Esophagus muscularis mucosa (tissue), 4 donors: ENCODE measurements at regions not wholly inside any gene's neighbourhood (a gene's known extent, or its start where the extent isn't known, plus 50 kb on each side); places are given as distances from the start of the nearest gene placed in this dataset.

ENCODE experiments used
- DNase-seq: peaks from one replicate; pipeline ENCODE4 v3.0.0-alpha.2; 2017; ENCODE audit errors: extremely low spot score
- H3K27ac ChIP-seq, 4 donors: fragments of 200-600 bp; sonication (generic); replicated peaks in 1 of 4; 1 replicate in 3 of 4; 2 replicates in 1 of 4; pipeline ENCODE4 v1.5.1; 2016 to 2019; ENCODE audit warnings: mild to moderate bottlenecking in 1 of 4
- H3K27me3 ChIP-seq, 4 donors: fragments of 200-600 bp; sonication (generic); one replicate each; pipeline versions ENCODE4 v1.5.1 to v1.6.0; 2016 to 2019
- H3K36me3 ChIP-seq, 4 donors: fragments of 200-600 bp; sonication (generic); one replicate each; pipeline ENCODE4 v1.5.1; 2016 to 2019
- H3K4me1 ChIP-seq, 4 donors: fragments of 200-600 bp; sonication (generic); one replicate each; pipeline ENCODE4 v1.5.1; 2016 to 2019
- H3K4me3 ChIP-seq, 4 donors: fragments of 200-600 bp; sonication (generic); 1 replicate in 2 of 4; 2 replicates in 2 of 4; pipeline ENCODE4 v1.5.1; 2016 to 2019; ENCODE audit warnings: mild to moderate bottlenecking in 4 of 4, moderate library complexity in 1 of 4
- H3K9me3 ChIP-seq, 4 donors: fragments of 200-600 bp; sonication (generic); 1 replicate in 3 of 4; 2 replicates in 1 of 4; pipeline ENCODE4 v1.5.1; 2016 to 2019
- EP300 ChIP-seq: sonication (generic); formaldehyde crosslinking; IDR thresholded peaks from one replicate; pipeline ENCODE4 v1.6.1; 2017; ENCODE audit warnings: antibody characterized with exemption
- POLR2A ChIP-seq: fragments of 450-650 bp; IDR thresholded peaks from one replicate; pipeline ENCODE4 v1.6.1; 2017; ENCODE audit warnings: antibody characterized with exemption, moderate library complexity, mild to moderate bottlenecking, low read depth
- POLR2AphosphoS5 ChIP-seq, 2 donors: sonication (generic); formaldehyde crosslinking; IDR thresholded peaks; one replicate each; pipeline ENCODE4 v1.6.1; 2017; ENCODE audit warnings: antibody characterized with exemption in 2 of 2
- WGBS: methylation state at CpG from one replicate; pipeline ENCODE4 v1.1.5; 2018; 5-methylcytosine and 5-hydroxymethylcytosine counted together
- intact Hi-C: fragments of 100-400 bp; cut with DNase I; formaldehyde crosslinking; loops from one replicate; pipeline ENCODE4 v1.15.1; 2023
- TF ChIP-seq, protein P1 (sequence below), 3 experiments: fragments of 200-600 bp in 2 of 3; fragments of 450-650 bp in 1 of 3; sonication (generic) in 2 of 3; IDR thresholded peaks; one replicate each; pipeline ENCODE4 v1.5.1; 2017 to 2019; ENCODE audit warnings: antibody characterized with exemption in 3 of 3, mild to moderate bottlenecking in 2 of 3, moderate library complexity in 1 of 3

DNA sequence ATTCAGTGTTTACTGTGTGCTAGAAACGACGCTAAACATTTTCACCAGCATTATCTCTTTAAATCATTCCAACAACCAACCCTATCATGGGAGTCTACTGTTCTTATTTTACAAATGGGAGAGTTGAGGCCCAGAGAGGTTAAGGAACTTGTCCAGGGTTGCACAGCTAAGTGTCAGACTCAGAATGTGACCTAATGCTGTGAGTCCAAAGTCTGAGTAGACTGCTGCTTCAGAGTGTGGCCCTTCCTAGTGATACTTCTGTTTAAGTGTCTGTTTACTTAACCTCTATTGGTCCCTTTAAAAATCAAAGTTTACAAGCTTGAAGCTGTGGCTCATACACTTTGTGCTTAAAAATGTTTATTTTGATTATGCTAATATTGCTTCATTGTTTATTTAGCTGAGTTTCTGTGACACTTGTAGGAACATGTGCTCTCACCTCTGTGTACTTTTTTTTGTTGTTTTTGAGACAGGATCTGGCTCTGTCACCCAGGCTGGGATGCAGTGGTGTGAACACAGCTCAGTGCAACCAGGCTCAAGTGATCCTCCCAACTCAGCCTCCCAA lies 84.4 kb upstream of the SYPL1 start:
- no peaks in the 10 kb centered on the region for H3K27me3 ChIP-seq
- no peak overlapping the region for H3K27ac ChIP-seq
- H3K36me3 ChIP-seq: no peaks in the 10 kb centered on the region
- H3K9me3 ChIP-seq: no peaks in the 10 kb centered on the region
- intact Hi-C loops: no loop called here
- H3K4me3 ChIP-seq: no peak overlapping the region
- TF ChIP-seq POLR2A: no peak
- no peak for TF ChIP-seq POLR2AphosphoS5 (IDR thresholded peaks at IDR 0.05)
- TF ChIP-seq, protein P1, sequence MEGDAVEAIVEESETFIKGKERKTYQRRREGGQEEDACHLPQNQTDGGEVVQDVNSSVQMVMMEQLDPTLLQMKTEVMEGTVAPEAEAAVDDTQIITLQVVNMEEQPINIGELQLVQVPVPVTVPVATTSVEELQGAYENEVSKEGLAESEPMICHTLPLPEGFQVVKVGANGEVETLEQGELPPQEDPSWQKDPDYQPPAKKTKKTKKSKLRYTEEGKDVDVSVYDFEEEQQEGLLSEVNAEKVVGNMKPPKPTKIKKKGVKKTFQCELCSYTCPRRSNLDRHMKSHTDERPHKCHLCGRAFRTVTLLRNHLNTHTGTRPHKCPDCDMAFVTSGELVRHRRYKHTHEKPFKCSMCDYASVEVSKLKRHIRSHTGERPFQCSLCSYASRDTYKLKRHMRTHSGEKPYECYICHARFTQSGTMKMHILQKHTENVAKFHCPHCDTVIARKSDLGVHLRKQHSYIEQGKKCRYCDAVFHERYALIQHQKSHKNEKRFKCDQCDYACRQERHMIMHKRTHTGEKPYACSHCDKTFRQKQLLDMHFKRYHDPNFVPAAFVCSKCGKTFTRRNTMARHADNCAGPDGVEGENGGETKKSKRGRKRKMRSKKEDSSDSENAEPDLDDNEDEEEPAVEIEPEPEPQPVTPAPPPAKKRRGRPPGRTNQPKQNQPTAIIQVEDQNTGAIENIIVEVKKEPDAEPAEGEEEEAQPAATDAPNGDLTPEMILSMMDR (IDR thresholded peaks at IDR 0.05): no peak
- TF ChIP-seq EP300: no peak
- H3K4me1 ChIP-seq: peaks cover 9 to 21% (median 13%) of the 10 kb centered on the region in 4 donors
- no peak for DNase-seq
- 89% methylated on average over 2 of the region's 2 CpGs for WGBS

DNA sequence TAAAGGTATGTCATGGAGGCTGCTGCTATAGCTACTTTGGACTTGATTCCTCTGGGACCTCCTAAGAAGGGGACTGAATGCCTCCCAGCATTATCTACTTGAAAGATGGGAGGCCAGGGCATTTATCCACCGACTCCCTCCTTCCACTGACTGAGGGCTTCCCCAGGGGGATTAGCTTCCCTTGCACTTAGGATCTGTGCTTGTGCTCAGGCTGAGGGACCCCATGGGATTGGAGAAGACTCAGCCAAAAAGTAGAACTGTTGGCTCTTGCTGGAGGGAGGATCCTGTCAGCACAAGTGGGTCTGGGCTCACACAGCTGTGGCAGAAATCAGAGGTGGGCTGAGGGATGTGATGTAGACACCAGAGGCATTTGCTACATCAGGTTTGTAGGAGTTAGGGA lies 81.5 kb upstream of the SYPL1 start:
- Histone ChIP-seq H3K27me3 (no peaks in the 10 kb centered on the region), H3K4me3 (no peak overlapping the region), H3K4me1 (peaks cover 0 to 9% (median under 1%) of the 10 kb centered on the region in 4 donors), H3K9me3 (no peaks in the 10 kb centered on the region), H3K27ac (no peak overlapping the region), H3K36me3 (no peaks in the 10 kb centered on the region)
- no peak for TF ChIP-seq EP300
- 60% methylated on average over 1 of the region's 1 CpG for WGBS
- intact Hi-C loops: no loop called here
- DNase-seq: no peak

DNA sequence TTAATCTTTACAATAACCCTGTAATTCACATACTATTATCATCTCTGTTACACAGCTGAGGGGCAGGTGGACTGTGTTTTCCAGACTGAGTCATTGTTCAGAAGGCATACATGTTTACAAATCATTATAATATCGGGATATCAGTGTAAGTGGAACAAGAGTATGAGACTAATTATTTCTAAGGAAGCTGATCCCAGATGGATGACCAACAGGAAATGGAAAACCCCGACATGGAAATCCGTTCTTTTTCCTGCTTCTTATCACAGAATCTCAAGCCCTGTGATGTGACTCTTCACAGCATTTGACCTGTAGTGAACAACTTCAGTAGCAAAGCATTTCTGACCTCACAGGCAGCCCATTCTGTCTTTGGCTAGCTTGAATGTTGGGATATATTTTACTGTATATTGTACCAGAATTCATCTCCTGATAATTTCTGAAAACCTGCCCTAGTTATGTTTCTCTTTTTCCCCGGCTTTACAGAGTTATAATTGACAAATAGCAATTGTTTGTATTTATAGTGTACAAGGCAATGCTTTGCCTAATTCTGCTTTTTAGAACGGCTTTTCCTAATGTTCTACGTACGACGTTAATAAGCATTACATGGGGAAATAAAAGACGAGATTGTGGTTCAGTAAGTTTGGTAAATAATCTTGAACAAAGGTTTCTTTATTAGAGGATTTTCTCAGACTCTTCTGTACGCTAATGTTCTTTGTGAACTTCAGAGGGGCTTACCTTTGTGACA lies 78.6 kb upstream of the SYPL1 start:
- no peak for DNase-seq
- H3K9me3 ChIP-seq: no peaks in the 10 kb centered on the region
- intact Hi-C loops: no loop called here
- H3K4me3 ChIP-seq: no peak overlapping the region
- TF ChIP-seq POLR2A (no peak), EP300 (no peak), POLR2AphosphoS5 (IDR thresholded peaks at IDR 0.05) (peak in 1 of 2 donors; percentile 13)
- peaks cover 0 to 5% (median 0%) of the 10 kb centered on the region in 4 donors for H3K4me1 ChIP-seq
- no peaks in the 10 kb centered on the region for H3K27me3 ChIP-seq
- WGBS: 79% methylated on average over 10 of the region's 10 CpGs
- no peaks in the 10 kb centered on the region for H3K36me3 ChIP-seq
- no peak overlapping the region for H3K27ac ChIP-seq

DNA sequence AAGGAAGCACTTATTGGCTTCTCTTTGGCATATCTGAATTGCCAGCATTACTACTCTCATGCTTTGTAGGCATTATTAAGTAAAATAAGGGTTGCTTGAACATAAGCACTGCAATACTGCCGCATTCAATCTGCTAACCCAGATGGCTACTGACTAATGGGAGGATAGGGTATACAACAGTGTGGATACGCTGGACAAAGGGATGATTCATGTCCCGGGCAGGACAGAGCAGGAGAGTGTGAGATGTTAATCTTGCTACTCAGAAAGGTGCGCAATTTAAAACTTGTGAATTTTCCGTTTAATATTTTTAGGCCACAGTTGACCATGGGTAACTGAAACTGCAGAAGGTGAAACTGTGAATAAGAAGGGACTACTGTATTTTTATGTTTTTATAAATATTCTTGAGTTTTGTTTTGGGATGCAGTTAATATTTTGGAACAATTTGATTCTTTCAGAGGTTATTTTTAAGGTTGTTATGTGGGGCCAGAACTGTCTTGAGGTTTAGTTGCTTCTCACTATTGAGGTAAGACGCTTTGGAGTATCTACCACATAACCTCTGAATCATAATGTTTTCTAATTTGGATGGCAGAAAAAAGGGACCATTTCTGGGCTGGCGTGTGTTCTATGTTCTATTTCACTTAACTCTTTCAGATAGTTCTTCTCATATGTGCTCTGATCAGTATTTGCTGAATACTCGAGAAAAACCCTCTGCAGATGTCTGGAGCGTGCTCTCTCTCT lies 75.7 kb upstream of the SYPL1 start:
- no peak for DNase-seq
- Histone ChIP-seq H3K9me3 (no peaks in the 10 kb centered on the region), H3K4me1 (peaks cover 0 to 5% (median 0%) of the 10 kb centered on the region in 4 donors), H3K36me3 (no peaks in the 10 kb centered on the region), H3K27me3 (no peaks in the 10 kb centered on the region), H3K27ac (no peak overlapping the region), H3K4me3 (no peak overlapping the region)
- intact Hi-C loops: no loop called here
- no peak for TF ChIP-seq EP300
- TF ChIP-seq POLR2AphosphoS5 (IDR thresholded peaks at IDR 0.05): no peak
- TF ChIP-seq, protein P1 (IDR thresholded peaks at IDR 0.05): no peak
- no peak for TF ChIP-seq POLR2A
- 85% methylated on average over 9 of the region's 9 CpGs for WGBS

DNA sequence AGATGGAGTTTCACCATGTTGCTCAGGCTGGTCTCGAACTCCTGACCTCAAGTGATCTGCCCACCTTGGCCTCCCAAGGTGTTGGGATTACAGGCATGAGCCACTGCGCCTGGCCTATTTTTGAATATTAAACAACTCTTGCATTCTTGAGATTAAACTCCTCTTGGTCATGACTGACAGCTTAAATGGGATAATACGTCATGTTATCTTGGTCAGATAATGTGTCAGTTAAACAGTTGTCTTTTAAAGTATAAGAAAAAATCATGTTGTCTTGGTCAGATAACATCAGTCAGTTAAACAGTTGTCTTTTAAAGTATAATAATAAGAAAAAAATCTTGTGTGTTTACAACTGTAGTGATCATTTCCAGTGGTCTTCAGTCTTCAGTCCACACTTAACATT lies 73.6 kb upstream of the SYPL1 start:
- TF ChIP-seq POLR2AphosphoS5 (IDR thresholded peaks at IDR 0.05) (no peak), EP300 (no peak), POLR2A (no peak)
- TF ChIP-seq, protein P1 (IDR thresholded peaks at IDR 0.05): no peak
- Histone ChIP-seq H3K4me3 (no peak overlapping the region), H3K4me1 (no peaks in the 10 kb centered on the region), H3K9me3 (no peaks in the 10 kb centered on the region), H3K27me3 (no peaks in the 10 kb centered on the region), H3K36me3 (no peaks in the 10 kb centered on the region), H3K27ac (no peak overlapping the region)
- no peak for DNase-seq
- intact Hi-C loops: no loop called here
- WGBS: 83% methylated on average over 3 of the region's 3 CpGs
